Suprapubic skin (tissue), 4 donors: ENCODE measurements at regions not wholly inside any gene's neighbourhood (a gene's known extent, or its start where the extent isn't known, plus 50 kb on each side); places are given as distances from the start of the nearest gene placed in this dataset.

ENCODE experiments used
- DNase-seq, 2 donors: peaks; one replicate each; pipeline ENCODE4 v3.0.0-alpha.2; 2019; ENCODE audit warnings: low spot score in 2 of 2
- H3K27ac ChIP-seq: fragments of 200-600 bp; sonication (generic); one replicate; pipeline ENCODE4 v1.5.1; 2019
- H3K27me3 ChIP-seq: fragments of 200-600 bp; sonication (generic); one replicate; pipeline ENCODE4 v1.5.1; 2019
- H3K36me3 ChIP-seq: fragments of 200-600 bp; sonication (generic); one replicate; pipeline ENCODE4 v1.5.1; 2019
- H3K4me1 ChIP-seq: fragments of 200-600 bp; sonication (generic); one replicate; pipeline ENCODE4 v1.5.1; 2019
- H3K4me3 ChIP-seq: fragments of 200-600 bp; sonication (generic); one replicate; pipeline ENCODE4 v1.5.1; 2019; ENCODE audit warnings: mild to moderate bottlenecking
- H3K9me3 ChIP-seq: fragments of 200-600 bp; sonication (generic); one replicate; pipeline ENCODE4 v1.5.1; 2019
- CTCF ChIP-seq, 2 donors: fragments of 200-600 bp in 1 of 2; fragments of 450-650 bp in 1 of 2; sonication (generic) in 1 of 2; IDR thresholded peaks; one replicate each; pipeline ENCODE4 v1.5.1; 2016 to 2019; ENCODE audit warnings: antibody characterized with exemption in 2 of 2, mild to moderate bottlenecking in 1 of 2, moderate library complexity in 1 of 2
- EP300 ChIP-seq: sonication (generic); formaldehyde crosslinking; IDR thresholded peaks from one replicate; pipeline ENCODE4 v1.6.1; 2017; ENCODE audit warnings: antibody characterized with exemption
- POLR2A ChIP-seq, 2 donors: fragments of 450-650 bp; IDR thresholded peaks; one replicate each; pipeline ENCODE4 v1.6.1; 2017; ENCODE audit warnings: antibody characterized with exemption in 2 of 2, mild to moderate bottlenecking in 2 of 2, moderate library complexity in 2 of 2
- POLR2AphosphoS5 ChIP-seq, 3 donors: sonication (generic); formaldehyde crosslinking; IDR thresholded peaks; one replicate each; pipeline ENCODE4 v1.6.1; 2017; ENCODE audit warnings: antibody characterized with exemption in 3 of 3
- WGBS: methylation state at CpG from one replicate; pipeline ENCODE4 v1.1.5; 2018; 5-methylcytosine and 5-hydroxymethylcytosine counted together

GRCh38 chr10:44326474-44327030, 58.3 kb downstream of the CXCL12 start:
- no peak for DNase-seq
- no peaks in the 10 kb centered on the region for H3K27me3 ChIP-seq
- 96% methylated on average over 1 of the region's 1 CpG for WGBS

GRCh38 chr10:44325596-44326307, 59.1 kb downstream of the CXCL12 start:
- Histone ChIP-seq H3K36me3 (no peaks in the 10 kb centered on the region), H3K4me3 (no peak overlapping the region), H3K27ac (no peak overlapping the region), H3K27me3 (no peaks in the 10 kb centered on the region), H3K4me1 (no peaks in the 10 kb centered on the region), H3K9me3 (no peaks in the 10 kb centered on the region)
- 78% methylated on average over 6 of the region's 6 CpGs for WGBS
- DNase-seq: no peak
- TF ChIP-seq CTCF (IDR thresholded peaks at IDR 0.05) (no peak), EP300 (no peak), POLR2A (IDR thresholded peaks at IDR 0.05) (no peak)

More at GRCh38 chr10:44326474-44327030, 58.3 kb downstream of the CXCL12 start:
- Histone ChIP-seq H3K4me1 (no peaks in the 10 kb centered on the region), H3K27ac (no peak overlapping the region), H3K36me3 (no peaks in the 10 kb centered on the region), H3K4me3 (no peak overlapping the region), H3K9me3 (no peaks in the 10 kb centered on the region)
- TF ChIP-seq POLR2A (IDR thresholded peaks at IDR 0.05) (no peak), EP300 (no peak), POLR2AphosphoS5 (IDR thresholded peaks at IDR 0.05) (no peak), CTCF (IDR thresholded peaks at IDR 0.05) (no peak)

- no peaks in the 10 kb centered on the region for H3K27me3 ChIP-seq
- no peak for DNase-seq
- no peak overlapping the region for H3K4me3 ChIP-seq
- H3K36me3 ChIP-seq: no peaks in the 10 kb centered on the region
- no peak for TF ChIP-seq POLR2A (IDR thresholded peaks at IDR 0.05)
- TF ChIP-seq POLR2AphosphoS5 (IDR thresholded peaks at IDR 0.05): no peak
- TF ChIP-seq EP300: no peak
- no peak for TF ChIP-seq CTCF (IDR thresholded peaks at IDR 0.05)
- no peaks in the 10 kb centered on the region for H3K4me1 ChIP-seq
- WGBS: 53% methylated on average over 3 of the region's 3 CpGs
- no peak overlapping the region for H3K27ac ChIP-seq
- no peaks in the 10 kb centered on the region for H3K9me3 ChIP-seq
Measured at GRCh38 chr10:44325157-44325556, 59.7 kb downstream of the CXCL12 start.

GRCh38 chr10:44323838-44324237, 61.1 kb downstream of the CXCL12 start:
- Histone ChIP-seq H3K27ac (no peak overlapping the region), H3K27me3 (no peaks in the 10 kb centered on the region), H3K9me3 (no peaks in the 10 kb centered on the region), H3K36me3 (no peaks in the 10 kb centered on the region), H3K4me1 (no peaks in the 10 kb centered on the region), H3K4me3 (no peak overlapping the region)
- TF ChIP-seq POLR2A (IDR thresholded peaks at IDR 0.05) (no peak), EP300 (no peak), CTCF (IDR thresholded peaks at IDR 0.05) (no peak), POLR2AphosphoS5 (IDR thresholded peaks at IDR 0.05) (no peak)
- WGBS: 90% methylated on average over 3 of the region's 3 CpGs
- DNase-seq: no peak

GRCh38 chr10:44322137-44322536, 62.8 kb downstream of the CXCL12 start:
- TF ChIP-seq CTCF (IDR thresholded peaks at IDR 0.05): no peak
- no peak for TF ChIP-seq POLR2A (IDR thresholded peaks at IDR 0.05)
- TF ChIP-seq POLR2AphosphoS5 (IDR thresholded peaks at IDR 0.05): no peak
- no peak for TF ChIP-seq EP300
- WGBS: 80% methylated on average over 2 of the region's 2 CpGs
- no peaks in the 10 kb centered on the region for H3K27me3 ChIP-seq
- H3K36me3 ChIP-seq: no peaks in the 10 kb centered on the region
- DNase-seq: no peak
- no peaks in the 10 kb centered on the region for H3K4me1 ChIP-seq
- H3K27ac ChIP-seq: no peak overlapping the region
- no peaks in the 10 kb centered on the region for H3K9me3 ChIP-seq
- H3K4me3 ChIP-seq: no peak overlapping the region
